Stomach (tissue), 4 donors: ENCODE measurements at regions not wholly inside any gene's neighbourhood (a gene's known extent, or its start where the extent isn't known, plus 50 kb on each side); places are given as distances from the start of the nearest gene placed in this dataset.

Experiments used
- POLR2A ChIP-seq, 4 donors: fragments of 450-650 bp; IDR thresholded peaks; one replicate each; pipeline ENCODE4 v1.6.1; 2016; ENCODE audit warnings: antibody characterized with exemption in 4 of 4, control low read depth in 2 of 4, mild to moderate bottlenecking in 1 of 4, moderate library complexity in 1 of 4
- POLR2AphosphoS5 ChIP-seq, 3 donors: sonication (generic); formaldehyde crosslinking; IDR thresholded peaks; one replicate each; pipeline ENCODE4 v1.6.1; 2016; ENCODE audit warnings: antibody characterized with exemption in 3 of 3
- TF ChIP-seq, protein P1 (sequence below), 7 experiments: fragments of 450-650 bp in 4 of 7; fragments of 200-600 bp in 3 of 7; sonication (generic) in 3 of 7; IDR thresholded peaks; one replicate each; pipeline ENCODE4 v1.5.1; 2016 to 2019; ENCODE audit warnings: antibody characterized with exemption in 7 of 7, control low read depth in 2 of 7, mild to moderate bottlenecking in 1 of 7

- TF ChIP-seq, protein P1, sequence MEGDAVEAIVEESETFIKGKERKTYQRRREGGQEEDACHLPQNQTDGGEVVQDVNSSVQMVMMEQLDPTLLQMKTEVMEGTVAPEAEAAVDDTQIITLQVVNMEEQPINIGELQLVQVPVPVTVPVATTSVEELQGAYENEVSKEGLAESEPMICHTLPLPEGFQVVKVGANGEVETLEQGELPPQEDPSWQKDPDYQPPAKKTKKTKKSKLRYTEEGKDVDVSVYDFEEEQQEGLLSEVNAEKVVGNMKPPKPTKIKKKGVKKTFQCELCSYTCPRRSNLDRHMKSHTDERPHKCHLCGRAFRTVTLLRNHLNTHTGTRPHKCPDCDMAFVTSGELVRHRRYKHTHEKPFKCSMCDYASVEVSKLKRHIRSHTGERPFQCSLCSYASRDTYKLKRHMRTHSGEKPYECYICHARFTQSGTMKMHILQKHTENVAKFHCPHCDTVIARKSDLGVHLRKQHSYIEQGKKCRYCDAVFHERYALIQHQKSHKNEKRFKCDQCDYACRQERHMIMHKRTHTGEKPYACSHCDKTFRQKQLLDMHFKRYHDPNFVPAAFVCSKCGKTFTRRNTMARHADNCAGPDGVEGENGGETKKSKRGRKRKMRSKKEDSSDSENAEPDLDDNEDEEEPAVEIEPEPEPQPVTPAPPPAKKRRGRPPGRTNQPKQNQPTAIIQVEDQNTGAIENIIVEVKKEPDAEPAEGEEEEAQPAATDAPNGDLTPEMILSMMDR (IDR thresholded peaks at IDR 0.05), result no peak
- TF ChIP-seq POLR2AphosphoS5 (IDR thresholded peaks at IDR 0.05) (no peak), POLR2A (IDR thresholded peaks at IDR 0.05) (no peak)
Measured at GRCh38 chr5:79890930-79891249, 100.2 kb downstream of the MTX3 start.
